Suprapubic skin (tissue), 4 donors: ENCODE measurements at regions not wholly inside any gene's neighbourhood (a gene's known extent, or its start where the extent isn't known, plus 50 kb on each side); places are given as distances from the start of the nearest gene placed in this dataset.

Experiments
- DNase-seq, 2 donors: peaks; one replicate each; pipeline ENCODE4 v3.0.0-alpha.2; 2019; ENCODE audit warnings: low spot score in 2 of 2
- H3K27ac ChIP-seq: fragments of 200-600 bp; sonication (generic); one replicate; pipeline ENCODE4 v1.5.1; 2019
- H3K27me3 ChIP-seq: fragments of 200-600 bp; sonication (generic); one replicate; pipeline ENCODE4 v1.5.1; 2019
- H3K36me3 ChIP-seq: fragments of 200-600 bp; sonication (generic); one replicate; pipeline ENCODE4 v1.5.1; 2019
- H3K4me1 ChIP-seq: fragments of 200-600 bp; sonication (generic); one replicate; pipeline ENCODE4 v1.5.1; 2019
- H3K4me3 ChIP-seq: fragments of 200-600 bp; sonication (generic); one replicate; pipeline ENCODE4 v1.5.1; 2019; ENCODE audit warnings: mild to moderate bottlenecking
- H3K9me3 ChIP-seq: fragments of 200-600 bp; sonication (generic); one replicate; pipeline ENCODE4 v1.5.1; 2019
- EP300 ChIP-seq: sonication (generic); formaldehyde crosslinking; IDR thresholded peaks from one replicate; pipeline ENCODE4 v1.6.1; 2017; ENCODE audit warnings: antibody characterized with exemption
- POLR2A ChIP-seq, 2 donors: fragments of 450-650 bp; IDR thresholded peaks; one replicate each; pipeline ENCODE4 v1.6.1; 2017; ENCODE audit warnings: antibody characterized with exemption in 2 of 2, mild to moderate bottlenecking in 2 of 2, moderate library complexity in 2 of 2
- POLR2AphosphoS5 ChIP-seq, 3 donors: sonication (generic); formaldehyde crosslinking; IDR thresholded peaks; one replicate each; pipeline ENCODE4 v1.6.1; 2017; ENCODE audit warnings: antibody characterized with exemption in 3 of 3
- WGBS: methylation state at CpG from one replicate; pipeline ENCODE4 v1.1.5; 2018; 5-methylcytosine and 5-hydroxymethylcytosine counted together
- TF ChIP-seq, protein P1 (sequence below), 2 donors: fragments of 200-600 bp in 1 of 2; fragments of 450-650 bp in 1 of 2; sonication (generic) in 1 of 2; IDR thresholded peaks; one replicate each; pipeline ENCODE4 v1.5.1; 2016 to 2019; ENCODE audit warnings: antibody characterized with exemption in 2 of 2, mild to moderate bottlenecking in 1 of 2, moderate library complexity in 1 of 2

GRCh38 chr6:85262621-85263020 is 187.3 kb upstream of the NT5E start:
- Histone ChIP-seq H3K27ac (no peak overlapping the region), H3K27me3 (no peaks in the 10 kb centered on the region), H3K4me1 (no peaks in the 10 kb centered on the region), H3K9me3 (no peaks in the 10 kb centered on the region), H3K4me3 (no peak overlapping the region), H3K36me3 (no peaks in the 10 kb centered on the region)
- no peak for TF ChIP-seq EP300
- no peak for TF ChIP-seq POLR2AphosphoS5 (IDR thresholded peaks at IDR 0.05)
- TF ChIP-seq POLR2A (IDR thresholded peaks at IDR 0.05) = no peak
- TF ChIP-seq, protein P1, sequence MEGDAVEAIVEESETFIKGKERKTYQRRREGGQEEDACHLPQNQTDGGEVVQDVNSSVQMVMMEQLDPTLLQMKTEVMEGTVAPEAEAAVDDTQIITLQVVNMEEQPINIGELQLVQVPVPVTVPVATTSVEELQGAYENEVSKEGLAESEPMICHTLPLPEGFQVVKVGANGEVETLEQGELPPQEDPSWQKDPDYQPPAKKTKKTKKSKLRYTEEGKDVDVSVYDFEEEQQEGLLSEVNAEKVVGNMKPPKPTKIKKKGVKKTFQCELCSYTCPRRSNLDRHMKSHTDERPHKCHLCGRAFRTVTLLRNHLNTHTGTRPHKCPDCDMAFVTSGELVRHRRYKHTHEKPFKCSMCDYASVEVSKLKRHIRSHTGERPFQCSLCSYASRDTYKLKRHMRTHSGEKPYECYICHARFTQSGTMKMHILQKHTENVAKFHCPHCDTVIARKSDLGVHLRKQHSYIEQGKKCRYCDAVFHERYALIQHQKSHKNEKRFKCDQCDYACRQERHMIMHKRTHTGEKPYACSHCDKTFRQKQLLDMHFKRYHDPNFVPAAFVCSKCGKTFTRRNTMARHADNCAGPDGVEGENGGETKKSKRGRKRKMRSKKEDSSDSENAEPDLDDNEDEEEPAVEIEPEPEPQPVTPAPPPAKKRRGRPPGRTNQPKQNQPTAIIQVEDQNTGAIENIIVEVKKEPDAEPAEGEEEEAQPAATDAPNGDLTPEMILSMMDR (IDR thresholded peaks at IDR 0.05) = no peak
- DNase-seq = no peak
- 73% methylated on average over 3 of the region's 3 CpGs for WGBS

DNA sequence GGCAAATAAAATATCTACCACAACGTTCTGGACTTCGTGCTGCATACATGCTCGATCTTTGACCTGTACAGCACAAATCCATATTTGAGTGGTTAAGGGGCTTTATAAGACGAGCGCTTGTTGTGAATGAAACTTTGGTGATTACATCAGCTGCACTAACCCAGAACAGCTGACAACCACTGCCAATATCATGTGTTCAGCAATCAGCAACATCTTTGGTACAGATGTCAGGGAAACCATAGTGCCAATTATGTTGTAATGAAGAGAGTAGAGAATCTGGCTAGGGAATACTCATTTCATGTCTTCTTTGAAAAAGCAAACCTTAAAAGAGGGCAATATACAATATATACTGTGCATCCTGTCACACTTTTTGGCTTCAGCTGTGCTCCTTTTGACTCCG is 188.6 kb upstream of the NT5E start:
- no peak overlapping the region for H3K4me3 ChIP-seq
- no peak for TF ChIP-seq EP300
- peak in 1 of 3 donors; percentile 68 for TF ChIP-seq POLR2AphosphoS5 (IDR thresholded peaks at IDR 0.05)
- no peak for DNase-seq
- no peaks in the 10 kb centered on the region for H3K9me3 ChIP-seq
- no peak overlapping the region for H3K27ac ChIP-seq
- no peaks in the 10 kb centered on the region for H3K27me3 ChIP-seq
- H3K4me1 ChIP-seq = no peaks in the 10 kb centered on the region
- 67% methylated on average over 6 of the region's 6 CpGs for WGBS
- H3K36me3 ChIP-seq = no peaks in the 10 kb centered on the region

GRCh38 chr6:85255661-85256060 is 194.2 kb upstream of the NT5E start:
- TF ChIP-seq, protein P1 (IDR thresholded peaks at IDR 0.05) = no peak
- TF ChIP-seq EP300 (no peak), POLR2AphosphoS5 (IDR thresholded peaks at IDR 0.05) (no peak), POLR2A (IDR thresholded peaks at IDR 0.05) (no peak)
- Histone ChIP-seq H3K36me3 (no peaks in the 10 kb centered on the region), H3K27me3 (no peaks in the 10 kb centered on the region), H3K9me3 (no peaks in the 10 kb centered on the region), H3K27ac (no peak overlapping the region), H3K4me1 (no peaks in the 10 kb centered on the region), H3K4me3 (no peak overlapping the region)
- DNase-seq = no peak

- H3K27me3 ChIP-seq = no peaks in the 10 kb centered on the region
- no peak for TF ChIP-seq POLR2A (IDR thresholded peaks at IDR 0.05)
- no peak for TF ChIP-seq EP300
- no peak for TF ChIP-seq POLR2AphosphoS5 (IDR thresholded peaks at IDR 0.05)
- TF ChIP-seq, protein P1 (IDR thresholded peaks at IDR 0.05) = no peak
- WGBS = 36% methylated on average over 2 of the region's 2 CpGs
- no peak overlapping the region for H3K27ac ChIP-seq
- no peaks in the 10 kb centered on the region for H3K36me3 ChIP-seq
- no peak overlapping the region for H3K4me3 ChIP-seq
- no peaks in the 10 kb centered on the region for H3K4me1 ChIP-seq
- DNase-seq = no peak
- H3K9me3 ChIP-seq = no peaks in the 10 kb centered on the region
Measured at GRCh38 chr6:85252552-85252951, 197.3 kb upstream of the NT5E start.

- DNase-seq = no peak
- 65% methylated on average over 2 of the region's 2 CpGs for WGBS
- TF ChIP-seq, protein P1 (IDR thresholded peaks at IDR 0.05) = no peak
- TF ChIP-seq EP300 (no peak), POLR2AphosphoS5 (IDR thresholded peaks at IDR 0.05) (no peak), POLR2A (IDR thresholded peaks at IDR 0.05) (no peak)
Measured at GRCh38 chr6:85252085-85252484, 197.8 kb upstream of the NT5E start.

DNA sequence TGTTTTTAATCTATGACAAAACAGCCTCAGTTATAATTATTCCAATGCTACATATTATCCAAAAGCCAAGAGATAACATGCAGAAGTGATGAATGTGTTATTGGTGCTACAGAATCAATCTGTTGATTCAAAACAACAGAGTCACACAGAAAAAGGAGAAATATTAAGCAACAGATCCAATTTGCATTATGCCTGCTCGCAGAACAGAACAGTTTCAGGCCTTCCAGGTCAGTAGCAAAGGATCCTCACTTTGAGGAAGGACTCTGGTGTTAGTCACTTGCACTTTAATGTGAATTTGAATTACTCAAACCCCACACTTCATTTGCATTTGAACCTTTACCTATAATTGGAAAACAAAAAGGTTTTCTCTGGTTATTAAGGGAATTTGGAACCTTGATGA is 198.6 kb upstream of the NT5E start:
- Histone ChIP-seq H3K4me1 (no peaks in the 10 kb centered on the region), H3K4me3 (no peak overlapping the region)

More at GRCh38 chr6:85252085-85252484, 197.8 kb upstream of the NT5E start:
- Histone ChIP-seq H3K4me1 (no peaks in the 10 kb centered on the region), H3K27ac (no peak overlapping the region), H3K4me3 (no peak overlapping the region), H3K9me3 (no peaks in the 10 kb centered on the region), H3K27me3 (no peaks in the 10 kb centered on the region), H3K36me3 (no peaks in the 10 kb centered on the region)

More for the DNA sequence above, 198.6 kb upstream of the NT5E start:
- Histone ChIP-seq H3K36me3 (no peaks in the 10 kb centered on the region), H3K9me3 (no peaks in the 10 kb centered on the region), H3K27ac (no peak overlapping the region), H3K27me3 (no peaks in the 10 kb centered on the region)
- TF ChIP-seq, protein P1 (IDR thresholded peaks at IDR 0.05) = no peak
- no peak for TF ChIP-seq EP300
- TF ChIP-seq POLR2A (IDR thresholded peaks at IDR 0.05) = no peak
- TF ChIP-seq POLR2AphosphoS5 (IDR thresholded peaks at IDR 0.05) = no peak
- DNase-seq = no peak
- WGBS = 44% methylated on average over 1 of the region's 1 CpG
